OCI-LY3 (cell line): ENCODE measurements at regions not wholly inside any gene's neighbourhood (a gene's known extent, or its start where the extent isn't known, plus 50 kb on each side); places are given as distances from the start of the nearest gene placed in this dataset.
"Not testable (repeated sequence)": the region's sequence is repeated elsewhere in the genome, so short reads cannot be mapped to it uniquely, and the experiment has no call there.

Experiments
- EZH2phosphoT487 ChIP-seq: fragments of 200-600 bp; shearing (Covaris generic); IDR thresholded peaks from 2 replicates; pipeline ENCODE4 v1.6.1; 2018; ENCODE audit warnings: antibody characterized with exemption, mixed run types, low read depth
- TF ChIP-seq, protein P1 (sequence below): fragments of 200-600, 300-600 bp; sonication (generic); IDR thresholded peaks from 2 replicates; pipeline ENCODE4 v1.5.1; 2014; ENCODE audit warnings: antibody characterized with exemption, low read length, low read depth

DNA sequence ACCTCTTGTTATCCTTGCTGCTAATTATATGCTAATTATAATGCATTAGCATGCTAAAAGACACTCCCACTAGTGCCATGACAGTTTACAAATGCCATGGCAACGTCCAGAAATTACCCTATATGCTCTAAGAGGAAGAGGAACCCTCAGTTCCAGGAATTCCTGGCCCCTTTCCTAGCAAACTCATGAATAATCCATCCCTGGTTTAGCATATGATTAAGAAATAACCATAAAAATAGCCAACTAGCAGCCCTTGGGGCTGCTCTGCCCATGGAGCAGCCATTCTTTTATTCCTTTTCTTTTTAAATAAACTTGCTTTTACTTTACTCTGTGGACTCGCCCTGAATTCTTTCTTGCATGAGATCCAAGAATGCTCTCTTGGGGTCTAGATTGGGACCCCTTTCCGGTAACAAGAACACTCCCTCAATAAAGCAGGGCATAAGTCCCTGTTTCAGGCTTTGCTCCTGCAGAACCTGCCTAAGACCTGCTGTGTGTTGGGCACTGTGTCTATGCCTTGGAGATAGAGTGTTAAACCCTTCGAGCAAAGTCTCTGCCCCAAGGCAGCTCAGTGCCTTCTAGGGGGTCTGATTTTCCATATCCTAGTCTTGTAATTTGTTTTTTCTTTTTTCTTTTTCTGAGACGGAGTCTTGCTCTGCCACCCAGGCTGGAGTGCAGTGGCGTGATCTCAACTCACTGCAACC, 345.0 kb downstream of the NPIPA7 start:
- TF ChIP-seq, protein P1, sequence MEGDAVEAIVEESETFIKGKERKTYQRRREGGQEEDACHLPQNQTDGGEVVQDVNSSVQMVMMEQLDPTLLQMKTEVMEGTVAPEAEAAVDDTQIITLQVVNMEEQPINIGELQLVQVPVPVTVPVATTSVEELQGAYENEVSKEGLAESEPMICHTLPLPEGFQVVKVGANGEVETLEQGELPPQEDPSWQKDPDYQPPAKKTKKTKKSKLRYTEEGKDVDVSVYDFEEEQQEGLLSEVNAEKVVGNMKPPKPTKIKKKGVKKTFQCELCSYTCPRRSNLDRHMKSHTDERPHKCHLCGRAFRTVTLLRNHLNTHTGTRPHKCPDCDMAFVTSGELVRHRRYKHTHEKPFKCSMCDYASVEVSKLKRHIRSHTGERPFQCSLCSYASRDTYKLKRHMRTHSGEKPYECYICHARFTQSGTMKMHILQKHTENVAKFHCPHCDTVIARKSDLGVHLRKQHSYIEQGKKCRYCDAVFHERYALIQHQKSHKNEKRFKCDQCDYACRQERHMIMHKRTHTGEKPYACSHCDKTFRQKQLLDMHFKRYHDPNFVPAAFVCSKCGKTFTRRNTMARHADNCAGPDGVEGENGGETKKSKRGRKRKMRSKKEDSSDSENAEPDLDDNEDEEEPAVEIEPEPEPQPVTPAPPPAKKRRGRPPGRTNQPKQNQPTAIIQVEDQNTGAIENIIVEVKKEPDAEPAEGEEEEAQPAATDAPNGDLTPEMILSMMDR, result not testable (repeated sequence)
- not testable (repeated sequence) for TF ChIP-seq EZH2phosphoT487
